SK-N-SH (cell line): ENCODE measurements at regions not wholly inside any gene's neighbourhood (a gene's known extent, or its start where the extent isn't known, plus 50 kb on each side); places are given as distances from the start of the nearest gene placed in this dataset.

Source experiments
- CTCF ChIA-PET: fragments of 300-600, 350-600 bp; formaldehyde crosslinking; extraction: SDS; loops from one replicate; lab custom pipeline; 2021; lab: Yijun Ruan, JAX
- POLR2A ChIA-PET: fragments of 350-600 bp; sonication (Branson Sonifier 250); formaldehyde crosslinking; extraction: SDS; loops from one replicate; lab custom pipeline; 2020; ENCODE audit warnings: antibody characterized with exemption, inconsistent platforms; lab: Yijun Ruan, JAX
- DNase-seq: peaks from one replicate; pipeline ENCODE4 v3.0.0; 2012
- H2AFZ ChIP-seq: fragments of 200-600 bp; sonication (generic); 2 replicates; pipeline ENCODE4 v1.8.1; 2016; ENCODE audit warnings: antibody characterized with exemption, mild to moderate bottlenecking, low read depth
- H3F3A ChIP-seq: fragments of 200-600 bp; sonication (generic); replicated peaks from 2 replicates; pipeline ENCODE3; 2016; ENCODE audit warnings: antibody characterized with exemption, mild to moderate bottlenecking; ENCODE audit not compliant: insufficient read depth
- H3K27ac ChIP-seq, 2 experiments: fragments of 200-500 bp in 1 of 2; fragments of 200-600 bp in 1 of 2; sonication (Bioruptor generic) in 1 of 2; sonication (generic), shearing (Covaris generic) in 1 of 2; 2 replicates each; pipeline versions ENCODE4 v1.5.1 to v1.6.1; 2014 to 2016; ENCODE audit warnings: low read depth in 2 of 2, inconsistent platforms in 1 of 2, low read length in 1 of 2, mild to moderate bottlenecking in 1 of 2, mixed read lengths in 1 of 2
- H3K27me3 ChIP-seq: fragments of 200-600 bp; sonication (generic), shearing (Covaris generic); 2 replicates; pipeline ENCODE4 v1.6.1; 2016; ENCODE audit warnings: mixed run types; ENCODE audit not compliant: insufficient read depth
- H3K36me3 ChIP-seq, 2 experiments: fragments of 200-500 bp in 1 of 2; fragments of 200-600 bp in 1 of 2; sonication (Bioruptor generic) in 1 of 2; sonication (generic) in 1 of 2; replicated peaks in 1 of 2; 2 replicates each; pipeline versions ENCODE3 to v1.5.1; 2014 to 2016; ENCODE audit warnings: low read length in 1 of 2, mild to moderate bottlenecking in 1 of 2; ENCODE audit not compliant: insufficient read depth in 2 of 2, control insufficient read depth in 1 of 2
- H3K4me1 ChIP-seq, 2 experiments: fragments of 200-500 bp in 1 of 2; fragments of 200-600 bp in 1 of 2; sonication (Bioruptor generic) in 1 of 2; sonication (generic), shearing (Covaris generic) in 1 of 2; 2 replicates each; pipeline versions ENCODE4 v1.5.1 to v1.6.1; 2014 to 2016; ENCODE audit warnings: low read depth in 1 of 2, low read length in 1 of 2, mixed run types in 1 of 2; ENCODE audit not compliant: insufficient read depth in 2 of 2, control insufficient read depth in 1 of 2
- H3K4me2 ChIP-seq: fragments of 200-600 bp; sonication (generic), shearing (Covaris generic); 2 replicates; pipeline ENCODE4 v1.6.1; 2017; ENCODE audit warnings: mixed run types
- H3K4me3 ChIP-seq, 2 experiments: fragments of 200-500 bp in 1 of 2; fragments of 200-600 bp in 1 of 2; sonication (Bioruptor generic) in 1 of 2; sonication (generic), shearing (Covaris generic) in 1 of 2; 2 replicates each; pipeline versions ENCODE4 v1.5.1 to v1.8.1; 2014 to 2016; ENCODE audit warnings: low read depth in 2 of 2, inconsistent platforms in 1 of 2, low read length in 1 of 2, mild to moderate bottlenecking in 1 of 2, mixed read lengths in 1 of 2, moderate library complexity in 1 of 2
- H3K79me2 ChIP-seq: fragments of 200-600 bp; sonication (generic); 2 replicates; pipeline ENCODE4 v1.8.1; 2017; ENCODE audit warnings: mild to moderate bottlenecking; ENCODE audit not compliant: insufficient read depth
- H3K9ac ChIP-seq: fragments of 200-600 bp; sonication (generic); 2 replicates; pipeline ENCODE4 v1.6.1; 2017; ENCODE audit warnings: mixed run types
- H3K9me2 ChIP-seq: fragments of 200-600 bp; sonication (generic); 2 replicates; pipeline ENCODE4 v1.6.1; 2017; ENCODE audit warnings: mixed run types
- H3K9me3 ChIP-seq: fragments of 200-600 bp; sonication (generic); 2 replicates; pipeline ENCODE4 v1.6.1; 2017; ENCODE audit warnings: mixed run types, mild to moderate bottlenecking, moderate library complexity
- H4K20me1 ChIP-seq: fragments of 200-600 bp; sonication (generic); 2 replicates; pipeline ENCODE4 v1.6.1; 2017; ENCODE audit warnings: mild to moderate bottlenecking, mixed run types; ENCODE audit not compliant: insufficient read depth
- CHD2 ChIP-seq: fragments of 150-350 bp; IDR thresholded peaks from 2 replicates; pipeline ENCODE4 v1.6.1; 2018; ENCODE audit warnings: low read length; ENCODE audit not compliant: partially characterized antibody
- FOSL2 ChIP-seq: IDR thresholded peaks from 2 replicates; pipeline ENCODE4 v1.4.0; 2012; ENCODE audit warnings: low read depth, mild to moderate bottlenecking, moderate library complexity, borderline replicate concordance
- MXI1 ChIP-seq: IDR thresholded peaks from 2 replicates; pipeline ENCODE4 v1.6.1; 2012; ENCODE audit warnings: mild to moderate bottlenecking, low read depth, low read length, improper control_type of control experiment
- POLR2AphosphoS5 ChIP-seq: IDR thresholded peaks from 2 replicates; pipeline ENCODE4 v1.6.1; 2012; ENCODE audit warnings: low read depth, low read length
- RAD21 ChIP-seq: IDR thresholded peaks from 2 replicates; pipeline ENCODE4 v1.6.1; 2012; ENCODE audit warnings: mild to moderate bottlenecking, low read length
- SMC3 ChIP-seq: IDR thresholded peaks from 2 replicates; pipeline ENCODE4 v1.6.1; 2012; ENCODE audit warnings: low read depth, low read length, improper control_type of control experiment
- TAF1 ChIP-seq: IDR thresholded peaks from 2 replicates; pipeline ENCODE4 v1.6.1; 2012; ENCODE audit warnings: low read depth, mild to moderate bottlenecking, low read length, moderate library complexity, borderline replicate concordance
- WGBS: methylation state at CpG from one replicate; pipeline ENCODE4 v1.1.6; 2017; ENCODE audit warnings: low lambda C conversion rate; 5-methylcytosine and 5-hydroxymethylcytosine counted together
- TF ChIP-seq, protein P1 (sequence below): fragments of 200-600 bp; sonication (generic); IDR thresholded peaks from 2 replicates; pipeline ENCODE4 v1.6.1; 2017; ENCODE audit warnings: antibody characterized with exemption, mild to moderate bottlenecking, moderate library complexity
- TF ChIP-seq, protein P2 (sequence below): fragments of 150-350 bp; IDR thresholded peaks from 2 replicates; pipeline ENCODE4 v1.6.1; 2016; ENCODE audit warnings: mild to moderate bottlenecking, low read depth, low read length

DNA sequence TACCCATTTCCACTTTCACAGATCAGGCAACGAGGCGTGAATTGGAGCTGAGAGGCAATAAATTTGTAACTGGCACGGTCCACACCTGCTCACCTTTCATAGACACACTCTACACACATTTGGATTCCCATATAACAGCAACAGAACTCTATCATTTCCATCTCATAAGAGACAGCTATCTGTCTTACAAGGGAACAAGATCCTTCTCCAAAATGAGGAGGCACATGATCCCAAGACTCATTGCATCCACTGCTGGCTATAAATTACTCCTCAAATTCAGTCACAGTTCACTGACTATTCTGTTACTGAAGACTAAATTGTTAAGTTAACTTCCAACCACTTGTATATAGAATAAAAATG, 342.8 kb downstream of the MATN1 start:
- 0% methylated on average over 3 of the region's 3 CpGs for WGBS
- Histone ChIP-seq H4K20me1 (no peaks in the 10 kb centered on the region), H3K27ac (no peak overlapping the region), H3K9ac (no peak overlapping the region), H3K9me3 (no peaks in the 10 kb centered on the region), H3F3A (no peaks in the 10 kb centered on the region), H3K4me1 (peaks cover 11 to 39% of the 10 kb centered on the region in 2 experiments; a peak in 3 of 4 replicates), H2AFZ (no peak overlapping the region; the same call in 1 of the 2 replicates), H3K36me3 (no peaks in the 10 kb centered on the region), H3K79me2 (no peaks in the 10 kb centered on the region), H3K9me2 (no peaks in the 10 kb centered on the region), H3K4me3 (peak overlapping the region in 1 of 2 experiments; percentile 28; a peak in 1 of 4 replicates), H3K27me3 (no peaks in the 10 kb centered on the region), H3K4me2 (no peak overlapping the region)
- POLR2A ChIA-PET: interaction anchor here (0.6 to 0.8 kb wide), 2 partner anchors 94 to 531 kb away, joined by 3 read pairs; no protein-coding TSS in a partner anchor
- TF ChIP-seq, protein P1, sequence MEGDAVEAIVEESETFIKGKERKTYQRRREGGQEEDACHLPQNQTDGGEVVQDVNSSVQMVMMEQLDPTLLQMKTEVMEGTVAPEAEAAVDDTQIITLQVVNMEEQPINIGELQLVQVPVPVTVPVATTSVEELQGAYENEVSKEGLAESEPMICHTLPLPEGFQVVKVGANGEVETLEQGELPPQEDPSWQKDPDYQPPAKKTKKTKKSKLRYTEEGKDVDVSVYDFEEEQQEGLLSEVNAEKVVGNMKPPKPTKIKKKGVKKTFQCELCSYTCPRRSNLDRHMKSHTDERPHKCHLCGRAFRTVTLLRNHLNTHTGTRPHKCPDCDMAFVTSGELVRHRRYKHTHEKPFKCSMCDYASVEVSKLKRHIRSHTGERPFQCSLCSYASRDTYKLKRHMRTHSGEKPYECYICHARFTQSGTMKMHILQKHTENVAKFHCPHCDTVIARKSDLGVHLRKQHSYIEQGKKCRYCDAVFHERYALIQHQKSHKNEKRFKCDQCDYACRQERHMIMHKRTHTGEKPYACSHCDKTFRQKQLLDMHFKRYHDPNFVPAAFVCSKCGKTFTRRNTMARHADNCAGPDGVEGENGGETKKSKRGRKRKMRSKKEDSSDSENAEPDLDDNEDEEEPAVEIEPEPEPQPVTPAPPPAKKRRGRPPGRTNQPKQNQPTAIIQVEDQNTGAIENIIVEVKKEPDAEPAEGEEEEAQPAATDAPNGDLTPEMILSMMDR: peak; percentile 14; the same call in 1 of the 2 replicates
- TF ChIP-seq TAF1 (no peak), POLR2AphosphoS5 (no peak), MXI1 (no peak), FOSL2 (no peak)
- TF ChIP-seq, protein P2, sequence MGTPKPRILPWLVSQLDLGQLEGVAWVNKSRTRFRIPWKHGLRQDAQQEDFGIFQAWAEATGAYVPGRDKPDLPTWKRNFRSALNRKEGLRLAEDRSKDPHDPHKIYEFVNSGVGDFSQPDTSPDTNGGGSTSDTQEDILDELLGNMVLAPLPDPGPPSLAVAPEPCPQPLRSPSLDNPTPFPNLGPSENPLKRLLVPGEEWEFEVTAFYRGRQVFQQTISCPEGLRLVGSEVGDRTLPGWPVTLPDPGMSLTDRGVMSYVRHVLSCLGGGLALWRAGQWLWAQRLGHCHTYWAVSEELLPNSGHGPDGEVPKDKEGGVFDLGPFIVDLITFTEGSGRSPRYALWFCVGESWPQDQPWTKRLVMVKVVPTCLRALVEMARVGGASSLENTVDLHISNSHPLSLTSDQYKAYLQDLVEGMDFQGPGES: no peak
- no peak for DNase-seq
- CTCF ChIA-PET: interaction anchor here (0.5 to 3.3 kb wide), 130 partner anchors 9 to 1481 kb away, joined by 3 to 75 read pairs (median 4); partner anchors contain the start of genes MECR, PTPRU and SRSF4

DNA sequence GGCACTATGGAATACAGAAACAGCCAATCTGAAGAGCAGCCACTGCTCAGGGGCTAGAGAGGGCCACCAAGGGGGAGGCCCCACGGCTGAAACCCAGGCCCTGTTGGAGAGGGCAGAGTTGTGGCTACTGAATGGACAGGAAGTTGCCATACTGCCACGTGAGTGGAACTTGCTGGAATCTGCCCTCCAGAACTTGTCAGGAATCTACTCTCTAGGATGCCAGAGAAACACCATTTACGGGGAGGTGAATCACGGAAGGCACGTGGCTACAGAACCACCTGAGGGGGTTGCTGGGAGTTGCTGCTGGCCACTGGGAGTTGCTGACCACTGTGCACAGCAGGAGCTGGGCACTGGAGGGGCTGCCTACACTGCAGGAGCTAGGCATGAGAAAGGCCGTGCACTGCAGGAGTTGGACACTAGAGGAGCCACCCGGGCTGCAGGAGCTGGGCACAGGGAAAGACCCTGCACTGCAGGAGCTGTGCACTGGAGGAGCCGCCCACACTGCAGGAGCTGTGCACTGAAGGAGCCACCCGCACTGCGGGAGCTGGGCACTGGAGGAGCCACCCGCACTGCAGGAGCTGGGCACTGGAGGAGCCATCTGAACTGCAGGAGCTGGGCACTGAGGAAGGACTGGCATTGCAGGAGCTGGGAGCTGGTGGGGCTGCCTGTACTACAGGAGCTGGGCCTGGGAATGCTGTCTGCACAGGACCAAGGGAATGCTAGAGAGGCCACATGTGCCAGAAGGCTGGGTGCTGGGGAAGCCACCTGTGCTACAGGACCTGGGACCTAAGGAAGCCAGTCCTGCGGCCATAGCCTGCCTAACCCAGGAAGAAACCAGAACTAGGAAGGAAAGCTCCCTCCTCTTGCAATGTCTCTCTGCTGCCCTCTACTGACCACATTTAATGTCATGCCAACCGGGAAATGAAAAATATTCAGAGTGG, 343.4 kb downstream of the MATN1 start:
- WGBS: 22% methylated on average over 12 of the region's 13 CpGs
- Histone ChIP-seq H3K4me3 (peak overlapping the region in 1 of 2 experiments; percentile 28; a peak in 1 of 4 replicates), H3K4me1 (peaks cover 11 to 36% of the 10 kb centered on the region in 2 experiments; a peak in 3 of 4 replicates), H3K36me3 (no peaks in the 10 kb centered on the region), H3K4me2 (no peak overlapping the region), H2AFZ (no peak overlapping the region; the same call in 1 of the 2 replicates), H4K20me1 (no peaks in the 10 kb centered on the region), H3K27me3 (no peaks in the 10 kb centered on the region), H3F3A (no peaks in the 10 kb centered on the region), H3K9ac (no peak overlapping the region), H3K9me3 (no peaks in the 10 kb centered on the region), H3K9me2 (no peaks in the 10 kb centered on the region), H3K79me2 (no peaks in the 10 kb centered on the region), H3K27ac (peak overlapping the region in 1 of 2 experiments; percentile 30; a peak in 1 of 4 replicates)
- TF ChIP-seq SMC3 (peak; percentile 71), RAD21 (peak; percentile 86), CHD2 (peak; percentile 42), MXI1 (no peak)
- TF ChIP-seq, protein P1: peak; percentile 78
- CTCF ChIA-PET: interaction anchor here (0.5 to 3.3 kb wide), 134 partner anchors 10 to 1498 kb away, joined by 3 to 75 read pairs (median 4); partner anchors contain the start of genes MECR, PTPRU and SRSF4
- POLR2A ChIA-PET: interaction anchor here (0.8 to 1.0 kb wide), 2 partner anchors 42 to 93 kb away, joined by 3 read pairs; no protein-coding TSS in a partner anchor
- DNase-seq: peak; percentile 85
